HG02588 (cell line): ENCODE measurements at regions not wholly inside any gene's neighbourhood (a gene's known extent, or its start where the extent isn't known, plus 50 kb on each side); places are given as distances from the start of the nearest gene placed in this dataset.
"Not testable (repeated sequence)": the region's sequence is repeated elsewhere in the genome, so short reads cannot be mapped to it uniquely, and the experiment has no call there.

Experiments used
- ATAC-seq: cut with Tn5 transposase; IDR thresholded peaks from one replicate; pipeline ENCODE4 v1.9.1; 2021; ENCODE audit warnings: mild to moderate bottlenecking, moderate library complexity; ENCODE audit not compliant: unreplicated experiment

DNA sequence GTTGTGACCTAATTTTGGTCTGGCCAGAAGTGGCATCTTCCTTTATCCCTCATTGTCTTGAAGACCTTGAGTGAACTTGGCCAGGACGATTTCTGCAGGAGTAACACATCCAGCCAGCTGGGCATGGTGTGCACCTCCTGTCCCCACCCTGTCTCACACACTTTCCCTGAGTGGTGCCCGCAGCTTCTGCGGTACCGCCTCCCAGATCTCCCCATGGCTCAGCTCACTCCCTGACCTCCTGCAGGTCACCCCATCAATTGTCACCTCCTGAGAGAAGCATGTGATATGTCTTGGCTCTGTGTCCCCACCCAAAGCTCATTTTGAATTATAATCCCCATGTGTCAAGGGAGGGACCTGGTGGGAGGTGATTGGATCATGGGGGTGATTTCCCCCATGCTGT, 50.2 kb upstream of the TP53I11 start:
- ATAC-seq = no peak

DNA sequence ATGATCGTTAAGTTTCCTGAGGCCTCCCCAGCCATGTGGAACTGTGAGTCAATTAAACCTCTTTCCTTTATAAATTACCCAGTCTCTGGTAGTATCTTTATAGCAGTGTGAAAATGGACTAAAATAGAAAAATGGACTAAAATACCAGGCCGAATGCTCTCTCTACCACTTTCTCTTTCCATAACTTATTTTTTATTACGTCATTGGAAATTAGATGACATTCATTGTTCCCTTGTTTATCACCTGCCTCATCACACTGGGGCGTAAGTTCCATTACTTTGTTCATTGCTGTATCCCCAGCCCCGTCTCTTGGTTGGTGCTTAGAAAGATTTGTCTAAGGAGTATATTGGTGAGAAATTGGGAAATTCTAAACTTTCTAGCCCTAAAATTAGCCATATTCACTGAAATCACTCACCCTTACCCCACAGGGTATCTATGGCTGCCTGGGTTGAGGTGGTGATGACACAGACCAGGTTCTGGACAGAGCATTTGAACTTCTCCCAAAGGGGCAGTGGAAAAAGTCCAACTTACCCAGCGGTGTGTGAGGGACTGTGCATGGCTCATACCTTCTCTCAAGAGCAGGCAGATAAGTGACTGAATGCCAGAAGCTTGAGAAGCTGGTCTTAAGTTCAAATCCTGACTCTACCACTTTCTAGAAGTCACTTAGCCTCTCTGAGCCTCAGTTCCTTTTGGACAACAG, 50.9 kb upstream of the TP53I11 start:
- no peak for ATAC-seq

DNA sequence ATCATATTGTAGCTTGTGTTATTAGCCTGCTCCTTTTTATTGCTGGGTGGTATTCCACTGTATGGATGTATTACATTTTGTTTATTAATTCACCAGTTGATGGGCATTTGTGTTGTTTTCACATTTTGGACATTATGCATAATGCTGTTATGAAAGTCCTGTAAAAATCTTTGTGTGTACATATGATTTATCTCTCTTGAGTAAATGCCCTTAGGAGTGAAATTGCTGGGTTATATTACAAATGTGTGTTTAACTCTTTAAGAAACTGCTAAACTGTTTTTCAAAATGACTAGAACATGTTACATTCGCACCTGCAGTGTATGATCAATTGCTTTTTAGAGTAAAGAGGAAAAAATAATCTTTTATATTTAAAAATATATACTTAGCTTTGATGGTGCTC, 54.4 kb upstream of the TP53I11 start:
- ATAC-seq = no peak

DNA sequence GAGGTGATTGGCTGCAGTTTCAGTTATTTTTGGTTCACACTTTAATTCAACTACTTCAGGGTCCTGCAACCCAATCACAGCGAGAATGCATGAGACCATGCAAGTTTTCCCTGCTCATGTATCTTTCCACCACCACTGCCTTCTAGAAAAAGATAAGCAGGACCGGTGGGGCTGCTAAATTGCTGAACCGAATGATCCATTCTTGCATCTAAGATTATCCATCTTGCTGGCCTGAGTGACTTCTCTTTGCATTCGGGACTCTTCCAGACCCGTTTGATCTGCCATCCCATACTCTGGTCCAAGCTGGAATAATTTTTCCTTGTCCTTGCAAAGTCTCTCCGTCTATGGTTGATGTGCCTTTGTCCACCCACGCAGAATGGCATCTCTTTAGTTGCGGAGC, 56.3 kb upstream of the TP53I11 start:
- no peak for ATAC-seq

DNA sequence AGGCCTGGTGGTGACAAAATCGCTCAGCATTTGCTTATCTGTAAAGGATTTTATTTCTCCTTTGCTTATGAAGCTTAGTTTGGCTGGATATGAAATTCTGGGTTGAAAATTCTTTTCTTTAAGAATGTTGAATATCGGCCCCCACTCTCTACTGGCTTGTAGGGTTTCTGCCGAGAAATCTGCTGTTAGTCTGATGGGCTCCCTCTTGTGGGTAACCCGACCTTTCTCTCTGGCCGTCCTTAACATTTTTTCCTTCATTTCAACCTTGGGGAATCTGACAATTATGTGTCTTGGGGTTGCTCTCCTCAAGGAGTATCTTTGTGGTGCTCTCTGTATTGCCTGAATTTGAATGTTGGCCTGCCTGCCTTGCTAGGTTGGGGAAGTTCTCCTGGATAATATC, 65.3 kb upstream of the TP53I11 start:
- not testable (repeated sequence) for ATAC-seq

DNA sequence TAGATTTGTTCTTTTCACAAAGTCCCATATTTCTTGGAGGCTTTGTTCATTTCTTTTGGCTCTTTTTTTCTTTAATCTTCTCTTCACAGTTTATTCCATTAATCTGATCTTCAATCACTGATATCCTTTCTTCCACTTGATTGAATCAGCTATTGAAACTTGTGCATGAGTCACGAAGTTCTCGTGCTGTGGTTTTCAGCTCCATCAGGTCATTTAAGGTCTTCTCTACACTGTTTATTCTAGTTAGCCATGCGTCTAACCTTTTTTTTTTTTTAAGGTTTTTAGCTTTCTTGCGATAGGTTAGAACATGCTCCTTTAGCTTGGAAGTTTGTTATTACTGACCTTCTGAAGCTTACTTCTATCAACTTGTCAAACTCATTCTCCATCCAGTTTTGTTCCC, 65.8 kb upstream of the TP53I11 start:
- ATAC-seq = not testable (repeated sequence)

DNA sequence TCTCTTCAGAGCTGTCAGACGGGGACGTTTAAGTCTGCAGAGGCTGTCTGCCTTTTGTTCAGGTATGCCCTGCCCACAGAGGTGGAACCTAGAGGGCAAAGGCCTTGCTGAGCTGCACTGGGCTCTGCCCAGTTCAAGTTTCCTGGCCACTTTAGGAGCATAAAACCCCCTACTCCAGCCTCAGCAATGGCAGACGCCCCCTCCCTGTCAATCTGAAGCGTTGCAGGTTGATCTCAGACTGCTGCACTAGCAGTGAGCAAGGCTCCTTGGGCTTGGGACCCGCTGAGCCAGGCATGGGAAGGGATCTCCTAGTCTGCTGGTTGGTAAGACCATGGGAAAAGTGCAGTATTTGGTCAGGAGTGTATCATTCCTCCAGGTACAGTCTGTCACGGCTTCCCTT, 66.6 kb upstream of the TP53I11 start:
- ATAC-seq = no peak

DNA sequence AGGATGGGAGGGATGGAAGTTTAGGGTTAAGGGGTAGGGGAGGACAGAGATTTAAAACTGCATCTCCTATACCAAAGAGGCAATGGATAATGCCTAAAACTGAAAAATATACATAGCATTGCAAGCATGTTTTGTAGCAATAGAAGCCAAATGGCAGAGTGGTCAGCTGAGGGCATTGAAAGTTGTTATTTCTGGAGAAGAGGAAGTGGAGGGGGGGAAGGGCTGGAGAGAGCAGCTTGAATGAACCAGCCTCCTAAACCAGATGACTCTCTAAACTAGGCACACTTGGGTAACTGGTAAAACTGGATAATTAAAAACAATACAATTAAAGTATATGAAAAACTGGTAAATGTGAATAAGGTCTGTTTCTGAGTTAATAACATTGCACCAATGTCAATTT, 70.3 kb upstream of the TP53I11 start:
- no peak for ATAC-seq

DNA sequence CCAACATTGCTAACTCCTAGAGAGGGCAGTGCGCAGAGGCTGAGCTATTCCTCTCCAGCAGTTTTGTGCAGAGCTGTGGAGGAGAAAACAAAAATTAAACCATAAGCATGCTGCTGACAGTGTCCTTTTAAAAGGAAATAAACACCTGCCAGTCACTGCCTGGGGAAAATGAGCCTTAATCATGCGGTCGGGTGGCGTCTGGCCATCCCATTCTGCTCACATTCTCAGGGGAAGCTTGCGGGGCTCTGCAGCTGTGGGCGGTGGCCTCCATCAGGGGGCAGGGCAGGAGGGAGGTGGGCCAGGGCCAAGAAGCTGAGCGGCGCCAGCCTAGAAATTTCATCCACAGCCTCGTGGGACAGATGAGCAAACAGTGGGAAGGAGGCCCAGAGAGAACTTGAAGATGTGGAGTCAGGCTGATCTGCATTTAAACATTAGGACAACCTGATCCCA, 71.0 kb upstream of the TP53I11 start:
- ATAC-seq = no peak

DNA sequence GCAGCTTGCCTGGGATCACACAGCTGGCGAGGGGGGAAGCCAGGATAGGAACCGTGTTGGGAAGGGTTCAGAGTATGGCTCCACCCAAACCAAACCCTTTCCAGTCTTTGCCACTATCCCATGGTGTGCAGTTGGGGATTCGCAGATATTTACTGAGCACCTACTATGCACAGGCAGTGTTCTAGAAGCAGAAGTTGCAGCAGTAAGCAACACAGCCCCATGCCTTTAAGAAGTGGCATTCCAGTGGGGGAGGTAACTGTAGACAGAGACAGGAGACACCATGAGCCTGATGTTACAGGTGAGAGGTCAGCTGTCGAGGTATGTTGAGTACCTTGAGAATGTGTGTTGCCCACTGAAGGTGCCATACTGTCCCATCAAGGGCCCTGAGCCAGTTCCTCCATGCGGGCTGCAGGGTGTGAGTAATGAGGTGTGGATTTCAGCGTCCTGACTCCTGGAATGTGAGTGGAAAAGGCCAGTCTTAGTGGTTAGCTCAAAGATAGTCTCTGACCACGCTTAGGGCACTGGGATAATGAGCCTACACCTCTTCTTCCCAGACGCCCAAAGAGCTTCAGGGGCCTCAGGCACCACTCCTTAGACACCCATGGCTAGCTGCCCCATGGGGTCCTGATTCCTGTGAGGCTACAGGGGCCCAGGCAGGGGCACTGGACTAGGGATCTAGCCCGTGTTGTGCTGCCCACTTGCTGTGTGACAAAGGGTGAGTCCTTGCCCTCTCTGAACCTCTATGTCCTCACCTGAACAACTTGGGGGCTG, 71.8 kb upstream of the TP53I11 start:
- ATAC-seq = no peak

DNA sequence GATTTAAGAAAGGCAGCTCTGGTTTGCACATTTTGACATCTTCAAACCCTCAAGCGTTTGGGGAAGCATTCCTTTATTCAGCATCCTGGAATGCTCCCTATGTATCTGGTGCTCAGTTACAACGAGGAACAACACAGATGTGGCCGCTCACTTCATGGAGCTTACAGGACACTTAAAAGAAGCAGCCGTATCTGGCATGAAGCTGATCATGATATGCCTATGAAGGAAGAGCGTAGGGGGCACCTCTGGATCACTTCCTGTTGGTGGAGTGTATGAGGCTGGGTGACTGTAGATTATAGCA, 72.3 kb upstream of the TP53I11 start:
- ATAC-seq = no peak

DNA sequence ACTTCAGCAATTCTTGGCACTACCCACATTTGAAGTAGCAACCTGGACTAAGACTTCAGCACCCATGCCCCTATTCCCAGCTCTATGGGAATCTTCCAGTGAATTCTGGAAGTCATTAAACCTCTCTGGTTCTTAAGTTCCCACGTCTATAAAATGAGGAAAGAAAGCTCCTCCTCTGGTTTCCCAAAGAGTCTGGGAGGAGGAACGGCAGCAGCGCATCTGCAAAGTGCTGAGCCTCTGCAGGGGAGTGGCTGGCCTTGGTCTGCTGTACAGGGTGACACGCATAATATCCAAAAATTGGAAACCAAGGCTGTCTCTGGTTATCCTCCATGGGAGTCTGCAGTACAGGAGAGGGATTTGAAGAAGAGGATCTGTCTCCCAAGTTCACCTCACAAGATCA, 73.6 kb upstream of the TP53I11 start:
- no peak for ATAC-seq

DNA sequence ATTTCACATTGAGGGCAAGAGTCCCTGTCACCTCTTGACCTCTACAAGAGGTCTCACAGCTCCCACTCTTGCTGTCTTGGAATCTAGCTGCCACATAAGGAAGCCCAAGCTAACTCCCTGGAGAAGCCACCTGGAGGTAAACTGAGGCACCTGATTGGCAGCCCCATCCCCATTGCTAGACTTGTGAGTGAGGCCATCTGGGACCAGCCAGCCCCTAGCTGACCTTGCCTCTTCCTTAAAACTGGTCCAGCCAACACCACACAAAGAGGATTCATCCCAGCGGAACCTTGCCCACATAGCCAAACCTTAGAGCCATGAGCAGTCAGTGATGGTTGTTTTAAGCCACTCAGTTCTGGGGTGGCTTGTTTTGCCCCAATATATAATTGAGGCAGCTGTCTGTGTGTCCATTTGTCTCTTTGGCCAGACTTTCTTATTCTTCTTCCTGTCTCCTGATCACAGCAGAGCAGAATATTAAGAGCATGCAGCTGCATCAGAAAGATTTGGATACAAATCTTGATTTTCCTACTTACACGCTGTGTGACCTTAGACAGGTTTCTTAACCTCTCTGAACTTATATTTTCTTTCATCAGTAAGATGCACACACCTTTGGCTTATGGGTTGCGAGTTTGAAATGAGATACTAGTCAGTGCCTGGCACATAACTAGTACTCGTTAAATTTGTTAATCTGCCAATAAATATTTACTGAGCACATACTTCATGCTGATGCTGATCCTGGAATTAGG, 74.3 kb upstream of the TP53I11 start:
- no peak for ATAC-seq

DNA sequence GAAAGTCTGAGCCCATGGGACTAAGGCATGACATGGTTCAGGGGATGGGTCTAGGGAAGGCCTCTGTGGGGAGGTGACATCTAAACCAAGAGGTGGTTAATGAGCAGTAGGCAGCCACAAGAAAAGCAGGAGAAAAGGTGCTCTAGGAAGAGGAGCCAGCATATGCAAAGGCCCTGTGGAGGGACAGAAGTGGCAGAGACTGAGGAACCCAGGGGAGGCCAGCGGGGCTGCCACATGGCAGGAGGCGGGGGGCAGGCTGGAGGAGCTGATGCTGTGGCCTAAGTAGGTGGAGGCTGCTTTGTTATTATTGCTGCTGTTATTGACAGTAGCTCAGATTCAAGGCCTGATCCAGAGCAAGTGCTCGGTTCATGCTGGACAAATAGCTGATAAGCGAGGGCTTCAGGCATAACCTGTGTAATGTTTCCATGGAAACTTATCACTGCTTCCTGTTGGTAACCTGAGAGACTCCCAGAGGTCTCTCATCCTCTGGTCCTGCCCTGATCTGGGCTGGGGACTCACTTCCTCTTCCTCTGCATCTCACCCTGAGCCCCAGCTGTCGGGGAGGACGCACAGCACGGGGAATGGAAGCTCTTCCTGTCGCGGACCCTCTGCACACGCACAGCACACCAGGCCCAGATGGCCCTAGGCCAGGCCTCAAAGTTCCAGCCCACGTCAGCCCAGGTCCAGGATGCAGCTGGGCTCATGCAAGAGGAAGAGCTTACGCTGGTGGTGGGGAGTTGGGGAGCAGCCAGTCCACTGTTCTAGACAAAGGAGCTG, 75.2 kb upstream of the TP53I11 start:
- no peak for ATAC-seq

DNA sequence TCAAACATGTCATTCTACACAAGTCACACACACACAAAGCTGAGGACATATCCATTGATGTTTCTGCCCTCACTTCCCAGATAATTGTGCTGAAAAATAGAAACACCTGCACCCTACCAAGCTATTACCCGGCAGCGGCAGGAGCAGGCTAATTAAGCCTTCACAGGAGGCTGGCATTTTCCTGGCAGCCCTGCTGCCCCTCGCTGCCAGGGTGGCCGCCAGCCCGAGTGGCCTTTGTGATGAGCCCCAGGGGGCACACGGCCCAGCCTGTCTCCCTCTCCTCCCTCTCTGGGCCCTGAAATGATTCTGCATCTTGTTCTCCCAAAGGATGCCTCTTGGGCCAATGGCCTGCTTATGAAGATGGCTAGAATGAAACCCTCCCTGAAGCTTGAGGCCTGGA, 76.2 kb upstream of the TP53I11 start:
- no peak for ATAC-seq

DNA sequence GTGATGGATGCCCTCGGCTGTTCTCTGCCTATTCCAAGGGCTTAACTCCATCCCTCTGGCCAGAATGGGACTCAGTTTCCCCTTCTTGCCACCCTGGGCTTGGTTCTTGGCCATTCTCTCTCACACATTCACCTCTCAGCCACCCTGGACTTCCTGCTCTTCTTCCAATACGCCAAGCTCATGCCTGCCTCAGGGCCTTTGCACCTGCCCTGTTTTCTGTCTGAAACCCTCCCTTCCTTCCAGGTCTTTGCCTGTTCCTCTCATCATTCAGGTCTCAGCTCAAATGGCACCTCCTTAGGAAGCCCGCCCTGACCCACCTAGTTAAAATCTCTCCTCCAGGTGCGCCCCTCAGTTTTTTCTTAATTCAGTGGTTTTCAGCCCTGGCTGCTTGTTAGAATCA, 76.6 kb upstream of the TP53I11 start:
- ATAC-seq = no peak

DNA sequence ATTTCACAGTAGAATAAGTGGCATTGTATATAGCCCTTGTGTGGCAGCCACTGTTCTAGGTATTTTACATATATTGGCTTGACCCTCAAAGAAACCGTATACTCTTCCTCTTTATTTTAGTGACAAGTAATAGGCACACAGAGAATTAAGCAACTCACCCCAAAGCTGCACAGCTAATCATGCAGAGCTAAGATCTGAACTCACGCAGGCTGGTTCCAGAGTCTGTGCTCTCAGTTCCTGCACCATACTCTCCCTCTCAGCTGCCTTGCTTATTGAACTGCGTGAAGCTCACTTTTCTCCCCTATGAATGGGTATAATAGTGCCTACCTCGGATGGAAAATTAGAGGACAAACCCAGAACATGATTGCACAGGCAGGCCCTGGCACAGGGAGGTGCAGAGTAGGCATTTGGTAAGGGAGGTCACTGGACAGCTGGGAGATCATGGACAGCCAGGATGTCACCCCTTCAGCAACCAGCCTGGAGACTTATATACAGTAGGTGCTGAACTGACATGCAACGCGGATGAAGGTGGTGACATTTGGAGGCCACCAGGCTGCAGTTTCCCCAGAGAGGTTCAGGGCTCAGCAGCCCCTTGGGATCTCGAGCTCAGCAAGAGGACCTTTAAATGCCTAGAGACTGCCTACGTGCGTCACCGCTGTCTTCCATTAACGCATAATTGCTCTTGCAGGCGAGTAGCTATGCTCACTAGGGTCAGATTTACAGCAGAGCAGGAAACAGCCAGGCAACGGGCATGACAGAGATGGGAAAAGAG, 78.4 kb upstream of the TP53I11 start:
- no peak for ATAC-seq

DNA sequence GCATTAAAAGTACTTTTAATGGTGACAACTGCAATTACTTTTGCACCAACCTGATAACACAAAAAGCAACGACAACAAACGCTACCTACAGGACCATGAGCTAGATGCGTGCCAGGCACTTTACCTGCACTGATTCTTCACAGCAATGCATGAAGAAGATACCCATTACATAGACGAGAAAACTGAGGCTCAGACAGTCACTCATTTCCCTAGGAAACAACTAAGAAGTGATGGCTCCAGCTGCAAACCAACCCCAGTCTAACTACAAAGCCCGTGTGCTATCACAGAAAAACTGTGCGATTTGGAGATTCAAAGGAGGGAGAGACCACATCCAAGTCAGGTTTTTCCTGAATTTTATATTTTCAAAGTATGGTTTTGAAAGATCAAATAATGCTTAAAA, 80.1 kb upstream of the TP53I11 start:
- ATAC-seq = no peak

DNA sequence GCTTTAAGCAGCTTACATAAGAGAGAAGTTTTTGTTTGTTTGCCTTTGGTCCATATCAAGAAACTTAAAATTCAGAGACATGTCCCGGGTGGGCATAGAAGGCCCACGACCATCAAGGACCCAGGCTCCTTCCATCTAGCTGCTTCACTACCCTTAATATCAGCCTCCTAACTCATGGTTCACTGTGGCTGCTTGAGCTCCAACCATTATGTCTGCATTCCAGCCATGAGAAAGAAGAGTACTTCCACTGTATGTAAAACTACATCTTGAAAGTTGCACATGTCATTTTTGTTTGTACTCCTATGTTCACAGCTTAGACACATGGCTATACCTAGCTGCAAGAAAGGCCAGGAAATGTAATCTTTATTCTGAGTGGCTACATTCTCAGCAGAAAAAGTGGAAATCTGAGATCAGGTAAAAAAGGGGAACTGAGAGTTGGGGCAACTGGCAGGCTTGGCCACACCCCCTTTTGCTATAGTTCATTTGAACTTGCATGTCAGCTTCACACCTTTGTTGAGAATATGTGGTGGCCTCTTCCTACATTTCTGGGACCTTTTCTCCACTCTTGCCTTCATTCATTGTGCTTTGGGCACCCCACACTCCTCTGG, 81.3 kb upstream of the TP53I11 start:
- ATAC-seq = peak; percentile 90

DNA sequence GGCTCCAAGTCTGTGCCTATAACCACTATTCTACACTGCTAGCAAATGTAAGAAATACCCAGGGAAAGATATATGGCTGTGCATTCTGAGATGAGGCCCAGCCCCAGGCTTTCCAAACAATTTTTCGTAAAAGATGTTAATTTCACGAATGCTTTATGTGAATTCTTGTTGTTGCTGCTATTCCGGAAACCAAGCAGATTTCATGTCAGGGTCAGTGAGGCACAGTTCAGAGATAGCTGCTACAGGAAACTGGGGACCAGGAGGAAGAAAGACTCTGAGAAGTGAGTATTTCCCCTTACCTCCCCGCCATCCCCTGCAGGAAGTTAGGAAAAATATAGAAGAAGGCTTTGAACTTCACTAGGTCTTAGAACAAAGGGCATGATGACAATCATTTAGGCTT, 84.7 kb upstream of the TP53I11 start:
- ATAC-seq = no peak
